Glomerular visceral epithelial cell (primary cell): ENCODE measurements at regions not wholly inside any gene's neighbourhood (a gene's known extent, or its start where the extent isn't known, plus 50 kb on each side); places are given as distances from the start of the nearest gene placed in this dataset.

Experiments used
- DNase-seq: peaks from one replicate; pipeline ENCODE4 v3.0.0-alpha.2; 2016; ENCODE audit errors: extremely low spot score

- DNase-seq, result peak; percentile 63
These were observed 663.8 kb upstream of the CDH9 start for GRCh38 chr5:27701931-27702903.

GRCh38 chr5:27700526-27700925, 662.1 kb upstream of the CDH9 start:
- no peak for DNase-seq

- peak; percentile 6 for DNase-seq
These were observed 644.2 kb upstream of the CDH9 start for GRCh38 chr5:27682600-27682999.

GRCh38 chr5:27652505-27652904, 614.1 kb upstream of the CDH9 start:
- DNase-seq, result no peak

- DNase-seq, result no peak
These were observed 600.7 kb upstream of the CDH9 start for GRCh38 chr5:27639005-27639612.

GRCh38 chr5:27619982-27620381, 581.6 kb upstream of the CDH9 start:
- no peak for DNase-seq

GRCh38 chr5:27612161-27612560, 573.8 kb upstream of the CDH9 start:
- DNase-seq, result no peak

GRCh38 chr5:27608992-27609391, 570.6 kb upstream of the CDH9 start:
- no peak for DNase-seq

GRCh38 chr5:27598576-27598975, 560.2 kb upstream of the CDH9 start:
- DNase-seq, result peak; percentile 11

- no peak for DNase-seq
These were observed 555.8 kb upstream of the CDH9 start for GRCh38 chr5:27594141-27594540.

GRCh38 chr5:27592231-27592630, 553.8 kb upstream of the CDH9 start:
- DNase-seq, result peak; percentile 86

GRCh38 chr5:27590503-27590902, 552.1 kb upstream of the CDH9 start:
- no peak for DNase-seq

- no peak for DNase-seq
These were observed 539.9 kb upstream of the CDH9 start for GRCh38 chr5:27578279-27578678.

- no peak for DNase-seq
These were observed 533.3 kb upstream of the CDH9 start for GRCh38 chr5:27571681-27572080.

- no peak for DNase-seq
These were observed 530.4 kb upstream of the CDH9 start for GRCh38 chr5:27568811-27569210.

- no peak for DNase-seq
These were observed 523.0 kb upstream of the CDH9 start for GRCh38 chr5:27561408-27561807.

GRCh38 chr5:27548484-27548883, 510.1 kb upstream of the CDH9 start:
- no peak for DNase-seq

- no peak for DNase-seq
These were observed 496.7 kb upstream of the CDH9 start for GRCh38 chr5:27535031-27535557.

GRCh38 chr5:27532305-27532704, 493.9 kb upstream of the CDH9 start:
- no peak for DNase-seq

- no peak for DNase-seq
These were observed 486.1 kb upstream of the CDH9 start for GRCh38 chr5:27524515-27524914.

GRCh38 chr5:27523629-27524028, 485.2 kb upstream of the CDH9 start:
- DNase-seq, result no peak

- peak; percentile 11 for DNase-seq
These were observed 478.1 kb upstream of the CDH9 start for GRCh38 chr5:27516437-27516836.

- DNase-seq, result peak; percentile 26
These were observed 472.7 kb upstream of the CDH9 start for GRCh38 chr5:27511061-27511460.
